Hepatocyte (in vitro differentiated cells): ENCODE measurements at regions not wholly inside any gene's neighbourhood (a gene's known extent, or its start where the extent isn't known, plus 50 kb on each side); places are given as distances from the start of the nearest gene placed in this dataset.

ENCODE experiments used
- DNase-seq: peaks from one replicate; pipeline ENCODE4 v3.0.0-alpha.2; 2016; ENCODE audit warnings: low spot score
- H2AFZ ChIP-seq: fragments of 200-600 bp; sonication (generic); 2 replicates; pipeline ENCODE4 v1.6.0; 2016; ENCODE audit warnings: antibody characterized with exemption, mild to moderate bottlenecking
- H3K27ac ChIP-seq: fragments of 200-600 bp; sonication (generic); 2 replicates; pipeline ENCODE4 v1.5.1; 2016; ENCODE audit warnings: mild to moderate bottlenecking
- H3K27me3 ChIP-seq: fragments of 200-600 bp; sonication (generic); 2 replicates; pipeline ENCODE4 v1.6.1; 2016
- H3K36me3 ChIP-seq: fragments of 200-600 bp; sonication (generic); replicated peaks from 2 replicates; pipeline ENCODE4 v1.5.1; 2016; ENCODE audit warnings: low read depth; ENCODE audit not compliant: insufficient read depth
- H3K4me1 ChIP-seq: fragments of 200-600 bp; sonication (generic); 2 replicates; pipeline ENCODE4 v1.5.1; 2016; ENCODE audit warnings: mild to moderate bottlenecking, moderate library complexity; ENCODE audit not compliant: insufficient read depth
- H3K4me2 ChIP-seq: fragments of 200-600 bp; sonication (generic); 2 replicates; pipeline ENCODE4 v1.6.0; 2016
- H3K4me3 ChIP-seq: fragments of 200-600 bp; sonication (generic); 2 replicates; pipeline ENCODE4 v1.5.1; 2016; ENCODE audit warnings: mild to moderate bottlenecking
- H3K79me2 ChIP-seq: fragments of 200-600 bp; sonication (generic); 2 replicates; pipeline ENCODE4 v1.6.0; 2017; ENCODE audit warnings: mild to moderate bottlenecking
- H3K9me2 ChIP-seq: fragments of 200-600 bp; sonication (generic); replicated peaks from 2 replicates; pipeline ENCODE4 v1.6.0; 2017; ENCODE audit warnings: mild to moderate bottlenecking; ENCODE audit not compliant: insufficient read depth
- H3K9me3 ChIP-seq: fragments of 200-600 bp; sonication (generic); 2 replicates; pipeline ENCODE4 v1.5.1; 2016; ENCODE audit warnings: low read depth, mild to moderate bottlenecking
- H4K20me1 ChIP-seq: fragments of 200-600 bp; sonication (generic); 2 replicates; pipeline ENCODE4 v1.6.0; 2016; ENCODE audit warnings: mild to moderate bottlenecking; ENCODE audit not compliant: insufficient read depth, poor library complexity, severe bottlenecking
- EZH2 ChIP-seq: fragments of 200-600 bp; sonication (generic); IDR thresholded peaks from 2 replicates; pipeline ENCODE4 v1.6.1; 2016; ENCODE audit warnings: antibody characterized with exemption, mild to moderate bottlenecking, borderline replicate concordance
- EZH2phosphoT487 ChIP-seq: fragments of 200-600 bp; sonication (generic); IDR thresholded peaks from one replicate; pipeline ENCODE4 v1.6.1; 2018; ENCODE audit warnings: antibody characterized with exemption, mild to moderate bottlenecking, low read depth, moderate library complexity; ENCODE audit not compliant: unreplicated experiment, severe bottlenecking
- WGBS: methylation state at CpG from one replicate; pipeline ENCODE4 v1.1.6; 2016; ENCODE audit warnings: low lambda C conversion rate; ENCODE audit errors: missing lambda C conversion rate; 5-methylcytosine and 5-hydroxymethylcytosine counted together
- TF ChIP-seq, protein P1 (sequence below): fragments of 200-600 bp; sonication (generic); IDR thresholded peaks from 2 replicates; pipeline ENCODE4 v1.5.1; 2016; ENCODE audit warnings: antibody characterized with exemption, mild to moderate bottlenecking; ENCODE audit not compliant: poor library complexity

DNA sequence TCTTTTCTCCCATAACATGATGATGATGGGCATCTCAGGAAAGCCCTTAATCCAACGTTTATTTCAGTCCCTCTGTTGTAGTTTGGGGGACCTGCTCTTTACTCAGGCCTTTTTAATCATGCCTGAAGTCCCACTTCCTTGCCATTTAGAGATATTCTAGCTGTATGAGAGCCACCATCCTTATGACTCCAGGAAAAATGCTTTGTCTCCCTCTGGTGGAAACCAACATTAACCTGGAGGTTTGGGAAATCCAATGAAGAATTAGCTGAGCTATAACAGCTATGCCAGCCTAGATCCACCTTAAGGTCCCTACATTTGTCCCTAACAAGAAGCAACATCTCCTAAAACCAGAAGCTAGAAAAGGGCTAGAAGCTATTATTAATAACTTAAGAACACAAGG is 1399.1 kb downstream of the LRFN5 start:
- H3K27ac ChIP-seq: no peak overlapping the region
- DNase-seq: no peak
- no peaks in the 10 kb centered on the region for H3K36me3 ChIP-seq
- no peaks in the 10 kb centered on the region for H4K20me1 ChIP-seq
- H3K4me3 ChIP-seq: no peak overlapping the region
- no peaks in the 10 kb centered on the region for H3K4me1 ChIP-seq
- no peak overlapping the region for H2AFZ ChIP-seq
- H3K79me2 ChIP-seq: no peaks in the 10 kb centered on the region
- TF ChIP-seq, protein P1, sequence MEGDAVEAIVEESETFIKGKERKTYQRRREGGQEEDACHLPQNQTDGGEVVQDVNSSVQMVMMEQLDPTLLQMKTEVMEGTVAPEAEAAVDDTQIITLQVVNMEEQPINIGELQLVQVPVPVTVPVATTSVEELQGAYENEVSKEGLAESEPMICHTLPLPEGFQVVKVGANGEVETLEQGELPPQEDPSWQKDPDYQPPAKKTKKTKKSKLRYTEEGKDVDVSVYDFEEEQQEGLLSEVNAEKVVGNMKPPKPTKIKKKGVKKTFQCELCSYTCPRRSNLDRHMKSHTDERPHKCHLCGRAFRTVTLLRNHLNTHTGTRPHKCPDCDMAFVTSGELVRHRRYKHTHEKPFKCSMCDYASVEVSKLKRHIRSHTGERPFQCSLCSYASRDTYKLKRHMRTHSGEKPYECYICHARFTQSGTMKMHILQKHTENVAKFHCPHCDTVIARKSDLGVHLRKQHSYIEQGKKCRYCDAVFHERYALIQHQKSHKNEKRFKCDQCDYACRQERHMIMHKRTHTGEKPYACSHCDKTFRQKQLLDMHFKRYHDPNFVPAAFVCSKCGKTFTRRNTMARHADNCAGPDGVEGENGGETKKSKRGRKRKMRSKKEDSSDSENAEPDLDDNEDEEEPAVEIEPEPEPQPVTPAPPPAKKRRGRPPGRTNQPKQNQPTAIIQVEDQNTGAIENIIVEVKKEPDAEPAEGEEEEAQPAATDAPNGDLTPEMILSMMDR: no peak
- TF ChIP-seq EZH2phosphoT487: no peak
- TF ChIP-seq EZH2: no peak
- H3K9me2 ChIP-seq: no peaks in the 10 kb centered on the region
- H3K4me2 ChIP-seq: no peak overlapping the region
- H3K27me3 ChIP-seq: no peaks in the 10 kb centered on the region
- no peaks in the 10 kb centered on the region for H3K9me3 ChIP-seq
- 65% methylated on average over 1 of the region's 1 CpG for WGBS

DNA sequence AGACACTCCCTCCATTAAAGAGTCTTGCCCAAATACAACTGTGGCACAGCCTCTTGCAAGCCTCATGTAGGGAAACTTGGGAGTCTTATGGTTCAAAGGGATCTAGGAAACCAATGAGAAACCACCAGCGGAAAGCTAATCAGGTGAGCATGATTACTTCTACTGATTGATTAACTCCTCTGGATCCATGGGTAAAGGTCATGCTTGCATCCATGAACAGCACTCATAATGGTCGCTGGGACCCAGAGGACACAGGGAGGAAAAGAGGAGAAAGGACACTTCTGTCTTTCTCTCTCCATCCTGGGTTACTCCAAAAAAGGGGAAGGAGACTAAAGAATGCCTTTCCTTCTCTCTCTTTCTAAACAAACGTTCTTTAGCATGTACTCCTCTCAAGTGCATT is 1397.2 kb downstream of the LRFN5 start:
- Histone ChIP-seq H3K27me3 (no peaks in the 10 kb centered on the region), H3K4me2 (no peak overlapping the region), H3K36me3 (no peaks in the 10 kb centered on the region), H4K20me1 (no peaks in the 10 kb centered on the region), H3K4me3 (no peak overlapping the region), H3K79me2 (no peaks in the 10 kb centered on the region), H3K4me1 (no peaks in the 10 kb centered on the region), H3K9me2 (no peaks in the 10 kb centered on the region), H3K9me3 (peaks cover 5% of the 10 kb centered on the region), H3K27ac (no peak overlapping the region), H2AFZ (no peak overlapping the region)
- no peak for DNase-seq
- no peak for TF ChIP-seq EZH2
- TF ChIP-seq, protein P1: no peak
- TF ChIP-seq EZH2phosphoT487: no peak
- 95% methylated on average over 3 of the region's 3 CpGs for WGBS

DNA sequence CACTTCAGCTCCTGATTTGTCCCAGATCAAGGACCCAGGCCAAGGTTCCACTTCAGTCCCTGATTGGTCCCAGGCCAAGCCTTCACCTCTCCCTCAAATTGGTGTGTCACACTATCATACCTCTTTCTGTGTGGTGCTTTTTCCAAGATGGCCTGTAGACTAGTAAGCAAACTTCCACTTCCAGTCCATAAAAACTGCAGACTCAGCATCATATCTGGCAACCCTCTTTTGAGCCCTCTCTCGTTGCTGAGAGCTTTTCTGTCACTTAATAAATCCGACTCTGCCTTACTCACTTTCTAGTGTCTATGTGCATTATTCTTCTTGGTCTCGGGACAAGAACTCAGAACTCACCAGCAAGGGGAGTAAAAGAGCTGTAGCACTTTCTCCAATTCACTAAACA is 1395.1 kb downstream of the LRFN5 start:
- no peaks in the 10 kb centered on the region for H3K4me1 ChIP-seq
- no peak overlapping the region for H3K4me3 ChIP-seq
- H3K79me2 ChIP-seq: no peaks in the 10 kb centered on the region
- no peak overlapping the region for H2AFZ ChIP-seq
- H3K27me3 ChIP-seq: no peaks in the 10 kb centered on the region
- DNase-seq: no peak
- no peak overlapping the region for H3K4me2 ChIP-seq
- no peaks in the 10 kb centered on the region for H3K36me3 ChIP-seq
- WGBS: 68% methylated on average over 3 of the region's 3 CpGs
- TF ChIP-seq EZH2: no peak
- TF ChIP-seq, protein P1: no peak
- no peak for TF ChIP-seq EZH2phosphoT487
- no peaks in the 10 kb centered on the region for H4K20me1 ChIP-seq
- H3K27ac ChIP-seq: no peak overlapping the region
- H3K9me3 ChIP-seq: peaks cover 5% of the 10 kb centered on the region
- no peaks in the 10 kb centered on the region for H3K9me2 ChIP-seq
